ES-I3 (cell line): ENCODE measurements at regions not wholly inside any gene's neighbourhood (a gene's known extent, or its start where the extent isn't known, plus 50 kb on each side); places are given as distances from the start of the nearest gene placed in this dataset.

ENCODE experiments used
- H3K36me3 ChIP-seq: 2 replicates; pipeline ENCODE4 v1.6.1; 2013; ENCODE audit warnings: mild to moderate bottlenecking, low read length, control low read depth, moderate library complexity; ENCODE audit not compliant: insufficient read depth
- H3K4me1 ChIP-seq: 2 replicates; pipeline ENCODE4 v1.6.1; 2013; ENCODE audit warnings: mild to moderate bottlenecking, control low read depth, low read length; ENCODE audit not compliant: insufficient read depth
- H3K9ac ChIP-seq: 2 replicates; pipeline ENCODE4 v1.6.1; 2013; ENCODE audit warnings: low read depth, mild to moderate bottlenecking, low read length, moderate library complexity
- H3K9me3 ChIP-seq: 2 replicates; pipeline ENCODE4 v1.6.1; 2013; ENCODE audit warnings: mild to moderate bottlenecking, low read length, moderate library complexity; ENCODE audit not compliant: control insufficient read depth, insufficient read depth

- H3K4me1 ChIP-seq: no peaks in the 10 kb centered on the region
- H3K9me3 ChIP-seq: no peaks in the 10 kb centered on the region
- H3K9ac ChIP-seq: no peak overlapping the region
- no peaks in the 10 kb centered on the region for H3K36me3 ChIP-seq
Measured at GRCh38 chr1:4856396-4856795, 202.0 kb downstream of the AJAP1 start.

DNA sequence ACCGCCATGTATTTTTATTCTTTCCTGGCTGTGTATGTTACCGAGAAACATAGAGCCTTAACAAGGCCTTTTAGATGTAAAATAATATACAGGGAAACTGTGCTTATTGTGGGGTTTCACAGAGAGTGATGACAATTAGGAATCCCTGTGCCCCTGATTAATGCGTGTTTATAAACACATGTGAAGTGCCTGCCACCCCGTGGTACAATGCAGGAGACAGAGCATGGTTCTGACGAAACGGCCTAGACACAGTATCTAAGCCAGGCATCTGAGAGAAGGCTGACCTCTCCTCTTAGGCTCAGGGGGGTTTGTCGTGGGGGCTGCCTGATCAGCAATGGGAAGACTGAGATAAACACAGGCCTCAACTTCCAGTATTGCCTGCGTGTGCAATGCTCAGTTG, 200.0 kb downstream of the AJAP1 start:
- Histone ChIP-seq H3K9ac (no peak overlapping the region), H3K9me3 (no peaks in the 10 kb centered on the region), H3K36me3 (no peaks in the 10 kb centered on the region), H3K4me1 (no peaks in the 10 kb centered on the region)

DNA sequence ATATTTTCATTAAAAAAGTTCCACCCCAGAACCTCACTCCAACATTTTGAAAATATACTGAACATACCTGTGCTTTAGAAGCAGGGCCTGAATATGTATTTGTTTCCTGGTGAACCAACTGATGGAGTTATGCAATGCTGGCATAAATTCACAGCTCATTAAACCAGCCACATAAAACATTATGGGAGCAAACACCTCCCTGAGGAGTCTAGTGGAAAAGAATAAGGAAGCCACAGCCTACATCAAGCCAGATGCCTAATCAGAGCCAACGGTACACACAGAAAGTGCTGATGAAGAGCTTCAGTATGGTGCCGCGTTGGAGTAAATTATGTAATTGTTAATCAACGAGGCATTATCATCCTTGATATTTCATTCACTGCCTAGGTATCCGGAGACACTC, 199.5 kb downstream of the AJAP1 start:
- H3K9me3 ChIP-seq: no peaks in the 10 kb centered on the region
- H3K36me3 ChIP-seq: no peaks in the 10 kb centered on the region
- no peaks in the 10 kb centered on the region for H3K4me1 ChIP-seq
- no peak overlapping the region for H3K9ac ChIP-seq

- H3K36me3 ChIP-seq: no peaks in the 10 kb centered on the region
- H3K4me1 ChIP-seq: no peaks in the 10 kb centered on the region
- H3K9ac ChIP-seq: no peak overlapping the region
- H3K9me3 ChIP-seq: no peaks in the 10 kb centered on the region
Measured at GRCh38 chr1:4851385-4852065, 197.1 kb downstream of the AJAP1 start.

GRCh38 chr1:4848431-4848830, 194.0 kb downstream of the AJAP1 start:
- Histone ChIP-seq H3K4me1 (no peaks in the 10 kb centered on the region), H3K9ac (no peak overlapping the region), H3K36me3 (no peaks in the 10 kb centered on the region), H3K9me3 (no peaks in the 10 kb centered on the region)

- Histone ChIP-seq H3K9ac (no peak overlapping the region), H3K9me3 (no peaks in the 10 kb centered on the region), H3K4me1 (no peaks in the 10 kb centered on the region), H3K36me3 (no peaks in the 10 kb centered on the region)
Measured at GRCh38 chr1:4847711-4848110, 193.3 kb downstream of the AJAP1 start.
